ENCODE measurements at regions not wholly inside any gene's neighbourhood (a gene's known extent, or its start where the extent isn't known, plus 50 kb on each side); places are given as distances from the start of the nearest gene placed in this dataset.

GRCh38 chr11:70694371-70694770 lies 296.0 kb downstream of the CTTN start:
- no peak for TF ChIP-seq CTCF (IDR thresholded peaks at IDR 0.05; ENCODE audit: insufficient read depth, low read length, poor library complexity, severe bottlenecking)
- TF ChIP-seq EZH2phosphoT487 (conservative IDR thresholded peaks at IDR 0.05; ENCODE audit: low read length) = no peak
